GM18951 (cell line): ENCODE measurements at regions not wholly inside any gene's neighbourhood (a gene's known extent, or its start where the extent isn't known, plus 50 kb on each side); places are given as distances from the start of the nearest gene placed in this dataset.
"Not testable (repeated sequence)": the region's sequence is repeated elsewhere in the genome, so short reads cannot be mapped to it uniquely, and the experiment has no call there.

ENCODE experiments used
- in situ Hi-C: fragments of 300-500 bp; cut with MboI; formaldehyde crosslinking; loops from one replicate; pipeline ENCODE4 v1.12.0; 2022; ENCODE audit warnings: low sequenced_read_pairs, mixed read lengths, inconsistent platforms; ENCODE audit not compliant: unreplicated experiment

DNA sequence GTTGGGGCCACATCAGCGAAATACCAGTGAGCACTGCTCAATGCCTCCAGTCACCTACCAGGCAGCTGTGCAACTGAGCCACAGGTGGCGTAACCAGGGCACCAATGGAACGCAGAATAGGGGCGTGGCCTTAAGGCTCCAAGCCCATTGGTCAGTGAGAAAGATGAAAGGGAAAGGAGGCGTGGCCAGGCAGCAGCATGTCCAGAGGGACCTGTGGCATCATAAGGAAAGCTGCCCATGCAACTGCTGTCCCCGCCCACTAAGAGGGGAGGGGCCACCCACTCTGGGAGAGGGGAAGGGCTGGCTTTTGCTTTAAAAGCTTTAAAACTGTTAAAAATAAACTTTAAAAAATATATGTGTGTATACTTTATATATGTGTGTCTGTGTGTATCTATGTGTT, 84.0 kb upstream of the ZSCAN2 start:
- in situ Hi-C loops = not testable (repeated sequence)

DNA sequence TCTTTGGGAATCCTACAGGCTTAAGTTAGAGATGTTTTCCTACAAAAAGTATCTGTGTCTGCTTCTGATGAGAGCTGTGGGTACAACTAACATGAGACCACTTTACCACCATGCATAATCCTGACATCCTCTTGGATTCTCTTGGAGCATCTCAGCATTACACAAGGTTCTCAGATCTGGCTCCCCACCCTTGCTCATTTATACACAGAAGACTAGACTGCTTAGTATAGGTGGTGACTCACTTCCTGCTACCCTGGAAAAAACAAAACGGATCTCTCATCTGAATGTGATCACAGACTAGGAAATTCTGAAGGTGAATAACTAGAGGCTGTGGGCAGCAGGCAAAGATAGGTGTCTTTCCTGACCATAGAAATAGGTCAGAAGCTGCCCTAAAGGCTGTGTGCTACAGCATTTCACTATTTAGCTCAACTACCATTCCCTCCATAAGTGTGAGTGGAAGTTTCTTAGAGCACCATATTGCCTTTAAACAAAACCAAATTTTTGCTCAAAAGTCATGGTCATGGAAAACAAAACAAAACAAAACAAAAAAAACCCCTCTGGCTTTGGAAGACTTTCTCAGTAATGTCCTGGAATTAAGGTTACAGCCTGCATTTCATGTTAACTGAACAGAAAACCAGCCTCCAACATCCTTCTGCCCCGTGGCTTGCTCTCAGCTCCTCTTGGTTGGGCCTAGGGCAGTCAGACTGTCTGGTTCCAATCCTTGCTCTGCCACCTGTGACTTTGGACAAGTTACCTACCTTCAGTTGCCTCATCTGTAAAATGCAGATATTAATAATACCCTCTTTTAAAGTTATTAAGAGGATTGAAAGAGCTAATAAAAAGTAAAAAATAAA, 75.1 kb upstream of the ZSCAN2 start:
- in situ Hi-C loops = not testable (repeated sequence)

DNA sequence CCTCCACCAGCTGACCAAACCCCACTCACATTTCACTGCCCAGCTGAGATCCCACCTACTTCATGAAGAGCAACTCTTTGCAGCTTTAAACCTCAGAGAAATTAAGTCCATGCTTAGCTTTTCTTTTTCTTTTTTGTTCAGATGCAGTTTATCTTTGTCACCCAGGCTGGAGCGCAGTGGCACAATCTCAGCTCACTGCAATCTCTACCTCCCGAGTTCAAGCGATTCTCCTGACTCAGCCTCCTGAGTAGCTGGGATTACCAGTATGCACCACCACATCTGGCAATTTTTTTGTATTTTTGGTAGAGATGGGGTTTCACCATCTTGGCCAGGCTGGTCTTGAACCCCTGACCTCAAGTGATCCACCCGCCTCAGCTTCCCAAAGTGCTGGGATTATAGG, 70.1 kb upstream of the ZSCAN2 start:
- in situ Hi-C loops = not testable (repeated sequence)

DNA sequence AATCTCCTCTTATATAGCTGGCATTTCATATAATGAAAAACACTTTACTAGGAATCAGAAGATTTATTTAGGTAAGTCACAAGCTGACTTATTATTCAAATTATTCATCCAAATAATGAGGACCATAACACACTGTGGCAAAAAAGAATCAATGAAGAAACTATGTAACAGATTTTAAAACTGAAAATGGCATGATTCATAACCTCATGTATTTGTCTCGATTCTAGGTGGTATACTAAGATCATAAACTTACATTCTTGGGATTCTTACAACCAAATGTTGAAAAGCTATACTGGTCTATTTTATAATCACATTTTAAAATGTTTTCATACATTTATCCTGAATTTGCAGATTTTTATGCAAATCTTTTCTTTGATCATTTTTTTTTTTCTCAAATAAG, 69.6 kb upstream of the ZSCAN2 start:
- in situ Hi-C loops = not testable (repeated sequence)

DNA sequence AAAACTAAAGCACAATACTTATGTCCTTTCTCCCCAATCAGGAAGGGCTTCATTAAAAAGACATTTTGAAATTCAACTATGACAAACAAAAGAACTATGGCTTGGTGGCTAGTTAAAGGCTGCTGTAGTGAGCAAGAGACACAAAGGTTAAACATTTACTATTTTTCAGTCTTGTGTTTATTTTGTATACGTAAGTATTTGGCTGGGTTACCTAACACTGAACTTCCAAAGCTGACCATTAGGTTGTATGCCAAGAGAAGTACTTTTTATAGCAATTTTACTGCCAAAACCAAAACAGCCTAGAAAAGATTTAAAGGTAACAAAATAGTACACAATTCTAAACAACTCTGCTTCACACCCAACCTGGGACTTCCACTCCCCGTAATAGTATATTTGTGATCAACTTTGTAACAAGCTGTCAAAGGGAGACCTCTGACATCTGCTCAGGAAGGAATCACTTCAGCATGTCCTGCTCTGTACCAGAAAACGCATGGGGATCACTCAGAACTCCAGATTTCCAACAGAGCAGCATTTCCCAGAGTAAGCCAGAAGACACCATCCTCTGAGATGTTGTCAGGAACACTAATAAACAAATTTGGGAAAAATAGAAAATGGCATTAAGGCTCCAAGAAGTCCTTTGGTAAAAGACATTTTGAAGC, 69.0 kb upstream of the ZSCAN2 start:
- in situ Hi-C loops = not testable (repeated sequence)

DNA sequence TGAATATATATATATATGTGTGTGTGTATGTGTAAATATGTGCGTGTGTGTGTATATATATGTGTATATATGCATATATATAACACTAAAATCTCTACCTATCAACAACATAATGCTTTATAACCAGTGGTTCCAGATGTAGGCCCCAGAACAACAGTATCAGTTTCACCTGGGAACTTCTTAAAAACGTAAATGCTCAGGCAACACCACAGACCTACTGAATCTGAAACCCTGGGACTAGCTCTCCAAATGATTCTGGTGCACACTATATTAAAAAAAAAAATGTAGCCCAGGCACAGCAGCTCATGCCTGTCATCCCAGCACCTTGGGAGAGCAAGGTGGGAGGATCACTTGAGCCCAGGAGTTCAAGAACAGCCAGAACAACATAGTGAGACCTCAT, 67.1 kb upstream of the ZSCAN2 start:
- in situ Hi-C loops = not testable (repeated sequence)

DNA sequence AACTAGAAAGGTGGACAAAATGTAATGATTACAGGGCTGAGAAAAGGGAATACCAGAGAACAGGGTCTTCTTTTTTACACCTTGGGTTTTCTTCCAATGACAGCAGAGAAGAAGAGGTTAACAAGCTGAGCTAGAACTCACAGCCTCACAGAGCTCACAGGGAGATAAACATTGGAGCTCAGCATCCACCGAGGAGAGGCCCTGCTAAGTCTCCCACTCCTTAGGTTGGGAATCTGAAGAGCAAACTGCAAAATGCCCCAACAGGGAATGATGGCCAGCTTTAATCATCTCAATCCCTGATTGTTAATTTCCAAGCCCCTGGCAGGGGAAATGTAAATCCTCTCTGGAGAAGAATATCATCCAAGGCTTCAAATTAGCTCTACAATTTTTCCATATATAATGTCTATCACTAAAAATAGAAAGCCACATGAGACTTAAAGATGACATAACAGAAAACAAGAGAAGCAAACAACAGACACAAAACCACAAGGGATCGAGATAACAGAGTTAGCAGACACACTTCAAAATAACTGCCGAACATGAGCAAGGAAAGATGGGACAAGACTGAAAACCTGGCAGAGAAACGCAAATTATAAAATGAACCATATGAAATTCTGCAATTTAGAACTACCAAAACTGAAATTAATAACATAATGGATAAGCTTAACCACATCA, 66.1 kb upstream of the ZSCAN2 start:
- in situ Hi-C loops = not testable (repeated sequence)

DNA sequence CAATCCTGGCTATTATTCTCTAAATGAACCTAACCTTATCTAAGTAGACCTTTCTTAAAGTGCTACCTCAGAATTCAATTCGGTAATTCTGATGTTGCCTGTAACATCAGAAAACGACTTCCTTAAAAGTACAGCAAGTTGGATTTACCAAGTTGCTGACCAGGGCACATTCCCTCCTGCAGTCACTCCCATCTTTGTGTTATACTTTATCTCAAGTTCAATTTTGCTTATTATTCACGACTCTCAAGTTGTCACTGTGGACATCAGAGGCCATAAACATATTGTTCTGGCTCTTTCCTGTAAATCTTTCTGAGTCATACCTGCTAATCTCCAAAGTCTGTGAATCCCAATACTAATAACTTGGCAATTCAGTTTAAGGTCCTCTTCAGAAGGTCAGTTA, 64.6 kb upstream of the ZSCAN2 start:
- in situ Hi-C loops = not testable (repeated sequence)

DNA sequence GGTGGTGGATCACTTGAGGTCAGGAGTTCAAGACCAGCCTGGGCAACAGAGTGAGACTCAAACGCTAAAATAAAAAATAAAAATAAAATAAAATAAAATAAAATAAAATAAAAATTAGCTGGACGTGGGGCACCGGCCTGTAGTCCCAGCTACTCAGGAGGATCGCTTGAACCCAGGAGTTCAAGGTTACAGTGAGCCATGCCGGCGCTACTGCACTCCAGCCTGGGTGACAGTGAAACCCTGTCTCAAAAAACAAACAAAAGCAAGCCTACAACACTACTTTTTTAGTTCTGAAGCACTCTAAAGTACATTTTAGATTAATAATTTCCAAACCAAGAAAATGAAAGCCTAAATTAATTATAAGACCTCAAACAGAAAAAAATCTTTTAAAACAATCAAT, 56.2 kb upstream of the ZSCAN2 start:
- in situ Hi-C loops = not testable (repeated sequence)

DNA sequence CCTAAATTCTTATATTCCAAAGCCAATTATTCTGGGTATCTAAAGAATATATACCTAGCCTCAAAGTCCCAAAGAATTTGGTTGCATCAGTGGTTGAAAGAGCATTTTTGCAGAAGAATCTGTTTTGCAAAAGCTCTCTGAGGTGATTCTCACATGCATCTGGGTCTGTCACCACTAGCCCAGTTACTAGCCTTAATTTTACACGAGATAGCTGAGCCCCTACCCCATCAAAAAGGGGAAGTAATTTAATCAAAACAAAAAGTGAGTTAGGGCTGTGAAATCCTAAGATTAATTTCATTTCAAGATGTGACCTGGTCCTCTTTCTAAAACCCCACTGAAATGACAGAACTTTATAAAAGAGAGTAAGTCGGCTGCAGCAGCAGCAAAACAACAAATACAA, 53.7 kb upstream of the ZSCAN2 start:
- in situ Hi-C loops = not testable (repeated sequence)

DNA sequence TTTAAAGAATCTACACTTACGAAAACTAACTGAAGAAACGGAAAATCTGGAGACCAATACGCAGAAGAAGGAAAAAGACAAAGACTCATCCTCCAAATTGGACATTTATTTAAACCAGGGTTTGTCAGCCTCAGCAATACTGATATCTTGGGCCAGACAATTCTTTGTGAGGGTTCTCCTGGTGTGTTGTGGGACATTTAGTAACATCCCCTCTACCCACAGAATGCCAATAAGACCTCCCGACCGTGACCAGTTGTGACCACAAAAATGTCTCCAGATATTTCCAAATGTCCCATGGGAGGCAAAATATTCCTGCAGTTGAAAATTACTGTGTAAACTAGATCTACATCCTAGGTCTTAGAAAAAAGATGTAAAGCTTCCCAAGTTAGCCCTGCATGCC, 50.3 kb upstream of the ZSCAN2 start:
- in situ Hi-C loops = not testable (repeated sequence)
